ENCODE measurements at regions not wholly inside any gene's neighbourhood (a gene's known extent, or its start where the extent isn't known, plus 50 kb on each side); places are given as distances from the start of the nearest gene placed in this dataset.

- Mint-ChIP-seq H3K36me3 (ENCODE audit: insufficient read depth, unreplicated experiment) (no peaks in the 10 kb centered on the region), H3K27me3 (ENCODE audit: unreplicated experiment) (peaks cover 31% of the 10 kb centered on the region), H3K4me1 (ENCODE audit: low read depth, unreplicated experiment) (no peaks in the 10 kb centered on the region), H3K4me3 (ENCODE audit: low read depth, unreplicated experiment) (no peak overlapping the region), H3K9me3 (ENCODE audit: low read depth, unreplicated experiment) (no peaks in the 10 kb centered on the region), H3K27ac (ENCODE audit: unreplicated experiment) (no peak overlapping the region)
- no peak for TF ChIP-seq CTCF (IDR thresholded peaks at IDR 0.05; ENCODE audit: unreplicated experiment)
- BruUV-seq (replicated peaks), result no TSS peak
- intact Hi-C loops (cut with micrococcal nuclease; ENCODE audit: unreplicated experiment), result no loop called here
- DNase-seq, result no peak
- CTCF ChIA-PET, result no interaction called here
These were observed 103.1 kb downstream of the TMEM26 start for GRCh38 chr10:61350068-61350467.

- DNase-seq, result no peak
- no peak for TF ChIP-seq CTCF (IDR thresholded peaks at IDR 0.05; ENCODE audit: unreplicated experiment)
- intact Hi-C loops (cut with micrococcal nuclease; ENCODE audit: unreplicated experiment), result no loop called here
- Mint-ChIP-seq H3K4me3 (ENCODE audit: low read depth, unreplicated experiment) (no peak overlapping the region), H3K36me3 (ENCODE audit: insufficient read depth, unreplicated experiment) (no peaks in the 10 kb centered on the region), H3K9me3 (ENCODE audit: low read depth, unreplicated experiment) (peaks cover 2% of the 10 kb centered on the region), H3K27me3 (ENCODE audit: unreplicated experiment) (peaks cover 40% of the 10 kb centered on the region), H3K4me1 (ENCODE audit: low read depth, unreplicated experiment) (peaks cover 8% of the 10 kb centered on the region), H3K27ac (ENCODE audit: unreplicated experiment) (no peak overlapping the region)
- BruUV-seq (replicated peaks), result no TSS peak
- CTCF ChIA-PET, result interaction anchor here (0.6 kb wide), 1 partner anchor 17 kb away, joined by 3 read pairs; no protein-coding TSS in a partner anchor
These were observed 106.3 kb downstream of the TMEM26 start for GRCh38 chr10:61346796-61347413.

- no peaks in the 10 kb centered on the region for H3K36me3 Mint-ChIP-seq (ENCODE audit: insufficient read depth, unreplicated experiment)
- no peak overlapping the region for H3K27ac Mint-ChIP-seq (ENCODE audit: unreplicated experiment)
- no peak overlapping the region for H3K4me3 Mint-ChIP-seq (ENCODE audit: low read depth, unreplicated experiment)
- no peak for DNase-seq
- peaks cover 8% of the 10 kb centered on the region for H3K4me1 Mint-ChIP-seq (ENCODE audit: low read depth, unreplicated experiment)
- CTCF ChIA-PET, result no interaction called here
- peaks cover 32% of the 10 kb centered on the region for H3K27me3 Mint-ChIP-seq (ENCODE audit: unreplicated experiment)
- TF ChIP-seq CTCF (IDR thresholded peaks at IDR 0.05; ENCODE audit: unreplicated experiment), result no peak
- peaks cover 2% of the 10 kb centered on the region for H3K9me3 Mint-ChIP-seq (ENCODE audit: low read depth, unreplicated experiment)
- intact Hi-C loops (cut with micrococcal nuclease; ENCODE audit: unreplicated experiment), result no loop called here
- BruUV-seq (replicated peaks), result no TSS peak
These were observed 109.4 kb downstream of the TMEM26 start for GRCh38 chr10:61343796-61344195.

- DNase-seq, result no peak
- Mint-ChIP-seq H3K9me3 (ENCODE audit: low read depth, unreplicated experiment) (peaks cover 2% of the 10 kb centered on the region), H3K4me1 (ENCODE audit: low read depth, unreplicated experiment) (peaks cover 8% of the 10 kb centered on the region), H3K27me3 (ENCODE audit: unreplicated experiment) (peaks cover 32% of the 10 kb centered on the region), H3K27ac (ENCODE audit: unreplicated experiment) (no peak overlapping the region), H3K36me3 (ENCODE audit: insufficient read depth, unreplicated experiment) (no peaks in the 10 kb centered on the region), H3K4me3 (ENCODE audit: low read depth, unreplicated experiment) (no peak overlapping the region)
- no peak for TF ChIP-seq CTCF (IDR thresholded peaks at IDR 0.05; ENCODE audit: unreplicated experiment)
- intact Hi-C loops (cut with micrococcal nuclease; ENCODE audit: unreplicated experiment), result no loop called here
- BruUV-seq (replicated peaks), result no TSS peak
- CTCF ChIA-PET, result no interaction called here
These were observed 110.2 kb downstream of the TMEM26 start for GRCh38 chr10:61342858-61343572.
